ENCODE measurements at regions not wholly inside any gene's neighbourhood (a gene's known extent, or its start where the extent isn't known, plus 50 kb on each side); places are given as distances from the start of the nearest gene placed in this dataset.

GRCh38 chr18:30177056-30177455 is 865.5 kb downstream of the DSC3 start:
- Mint-ChIP-seq H3K36me3 (no peaks in the 10 kb centered on the region), H3K27me3 (no peaks in the 10 kb centered on the region), H3K27ac (no peak overlapping the region)

GRCh38 chr18:30175621-30176225 is 866.8 kb downstream of the DSC3 start:
- Mint-ChIP-seq H3K4me1 (ENCODE audit: unreplicated experiment) (no peaks in the 10 kb centered on the region), H3K27ac (no peak overlapping the region), H3K4me3 (no peak overlapping the region), H3K9me3 (peaks cover 10% of the 10 kb centered on the region), H3K36me3 (no peaks in the 10 kb centered on the region), H3K27me3 (no peaks in the 10 kb centered on the region)
- TF ChIP-seq, protein P1, sequence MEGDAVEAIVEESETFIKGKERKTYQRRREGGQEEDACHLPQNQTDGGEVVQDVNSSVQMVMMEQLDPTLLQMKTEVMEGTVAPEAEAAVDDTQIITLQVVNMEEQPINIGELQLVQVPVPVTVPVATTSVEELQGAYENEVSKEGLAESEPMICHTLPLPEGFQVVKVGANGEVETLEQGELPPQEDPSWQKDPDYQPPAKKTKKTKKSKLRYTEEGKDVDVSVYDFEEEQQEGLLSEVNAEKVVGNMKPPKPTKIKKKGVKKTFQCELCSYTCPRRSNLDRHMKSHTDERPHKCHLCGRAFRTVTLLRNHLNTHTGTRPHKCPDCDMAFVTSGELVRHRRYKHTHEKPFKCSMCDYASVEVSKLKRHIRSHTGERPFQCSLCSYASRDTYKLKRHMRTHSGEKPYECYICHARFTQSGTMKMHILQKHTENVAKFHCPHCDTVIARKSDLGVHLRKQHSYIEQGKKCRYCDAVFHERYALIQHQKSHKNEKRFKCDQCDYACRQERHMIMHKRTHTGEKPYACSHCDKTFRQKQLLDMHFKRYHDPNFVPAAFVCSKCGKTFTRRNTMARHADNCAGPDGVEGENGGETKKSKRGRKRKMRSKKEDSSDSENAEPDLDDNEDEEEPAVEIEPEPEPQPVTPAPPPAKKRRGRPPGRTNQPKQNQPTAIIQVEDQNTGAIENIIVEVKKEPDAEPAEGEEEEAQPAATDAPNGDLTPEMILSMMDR (conservative IDR thresholded peaks at IDR 0.05) = no peak
- no peak for DNase-seq (ENCODE audit: extremely low spot score, unreplicated experiment)

More at GRCh38 chr18:30177056-30177455, 865.5 kb downstream of the DSC3 start:
- Mint-ChIP-seq H3K4me3 (no peak overlapping the region), H3K9me3 (peaks cover 10% of the 10 kb centered on the region), H3K4me1 (ENCODE audit: unreplicated experiment) (no peaks in the 10 kb centered on the region)
- TF ChIP-seq, protein P1 (conservative IDR thresholded peaks at IDR 0.05) = no peak
- DNase-seq (ENCODE audit: extremely low spot score, unreplicated experiment) = no peak

DNA sequence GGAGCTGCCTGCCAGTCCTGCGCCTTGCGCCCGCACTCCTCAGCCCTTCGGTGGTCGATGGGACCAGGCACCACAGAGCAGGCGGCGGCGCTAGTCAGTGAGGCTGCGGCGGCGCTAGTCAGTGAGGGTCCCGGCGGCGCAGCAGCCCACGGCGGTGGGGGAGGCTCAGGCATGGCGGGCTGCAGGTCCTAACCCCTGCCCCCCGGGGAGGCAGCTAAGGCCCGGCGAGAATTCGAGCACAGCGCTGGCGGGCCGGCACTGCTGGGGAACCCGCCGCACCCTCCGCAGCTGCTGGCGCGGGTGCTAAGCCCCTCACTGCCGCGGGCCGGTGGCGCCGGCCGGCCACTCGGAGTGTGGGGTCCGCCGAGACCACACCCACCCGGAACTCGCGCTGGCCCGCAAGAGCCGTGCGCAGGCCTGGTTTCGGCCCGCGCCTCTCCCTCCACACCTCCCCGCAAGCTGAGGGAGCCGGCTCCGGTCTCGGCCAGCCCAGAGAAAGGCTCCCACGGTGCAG is 867.4 kb downstream of the DSC3 start:
- H3K27ac Mint-ChIP-seq = no peak overlapping the region
- no peaks in the 10 kb centered on the region for H3K4me1 Mint-ChIP-seq (ENCODE audit: unreplicated experiment)
- DNase-seq (ENCODE audit: extremely low spot score, unreplicated experiment) = no peak
- H3K36me3 Mint-ChIP-seq = no peaks in the 10 kb centered on the region
- H3K4me3 Mint-ChIP-seq = no peak overlapping the region
- H3K27me3 Mint-ChIP-seq = no peaks in the 10 kb centered on the region
- TF ChIP-seq, protein P1 (conservative IDR thresholded peaks at IDR 0.05) = no peak
- peaks cover 10% of the 10 kb centered on the region for H3K9me3 Mint-ChIP-seq

GRCh38 chr18:30163573-30163972 is 879.0 kb downstream of the DSC3 start:
- Mint-ChIP-seq H3K27me3 (no peaks in the 10 kb centered on the region), H3K9me3 (no peaks in the 10 kb centered on the region), H3K4me3 (no peak overlapping the region), H3K36me3 (no peaks in the 10 kb centered on the region), H3K27ac (no peak overlapping the region), H3K4me1 (ENCODE audit: unreplicated experiment) (no peaks in the 10 kb centered on the region)
- TF ChIP-seq, protein P1 (conservative IDR thresholded peaks at IDR 0.05) = no peak
- no peak for DNase-seq (ENCODE audit: extremely low spot score, unreplicated experiment)

DNA sequence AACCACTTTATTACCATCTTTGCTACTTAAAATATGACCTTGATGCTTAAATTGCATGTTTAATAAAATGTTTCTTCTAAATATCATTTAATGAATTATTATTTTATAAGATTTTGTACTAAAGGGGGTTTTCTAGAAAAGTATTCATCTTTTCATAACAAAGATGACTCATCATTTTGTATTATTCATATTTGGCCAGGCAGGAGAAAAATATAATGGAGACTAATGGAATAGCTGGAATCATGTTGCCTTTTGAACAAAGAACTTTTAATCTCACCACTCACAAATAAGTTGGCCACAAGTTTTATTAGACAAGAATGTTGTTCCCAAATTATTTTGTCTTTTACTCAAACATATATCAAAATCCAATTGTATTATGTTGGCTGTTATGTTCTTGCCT is 882.4 kb downstream of the DSC3 start:
- no peak overlapping the region for H3K27ac Mint-ChIP-seq
- DNase-seq (ENCODE audit: extremely low spot score, unreplicated experiment) = no peak
- H3K36me3 Mint-ChIP-seq = no peaks in the 10 kb centered on the region
- no peak overlapping the region for H3K4me3 Mint-ChIP-seq
- TF ChIP-seq, protein P1 (conservative IDR thresholded peaks at IDR 0.05) = no peak
- H3K4me1 Mint-ChIP-seq (ENCODE audit: unreplicated experiment) = no peaks in the 10 kb centered on the region
- H3K9me3 Mint-ChIP-seq = no peaks in the 10 kb centered on the region
- no peaks in the 10 kb centered on the region for H3K27me3 Mint-ChIP-seq
